ENCODE measurements at regions not wholly inside any gene's neighbourhood (a gene's known extent, or its start where the extent isn't known, plus 50 kb on each side); places are given as distances from the start of the nearest gene placed in this dataset.

DNA sequence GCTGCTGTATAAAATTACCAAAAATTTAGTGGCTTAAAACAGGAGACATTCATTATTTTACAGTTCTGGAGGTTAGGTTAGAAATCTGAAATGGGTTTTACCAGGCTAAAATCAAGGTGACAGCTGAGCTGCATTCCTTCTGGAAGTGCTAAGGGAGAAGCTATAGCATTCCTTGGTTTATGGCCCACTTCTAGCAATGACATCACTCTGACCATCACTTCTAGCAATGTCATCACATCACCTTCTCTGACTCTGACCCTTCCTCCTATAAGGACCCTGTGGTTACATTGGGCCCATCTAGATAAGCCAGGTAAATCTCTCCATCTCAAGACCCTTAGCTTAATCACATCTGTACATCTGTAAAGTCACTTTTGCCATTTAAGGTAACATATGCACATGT lies 366.1 kb downstream of the EFNA5 start:
- no peaks in the 10 kb centered on the region for H3K36me3 Mint-ChIP-seq
- no peak overlapping the region for H3K4me3 Mint-ChIP-seq
- no peak overlapping the region for H3K27ac Mint-ChIP-seq
- DNase-seq: no peak
- peaks cover 0 to 4% (median 1%) of the 10 kb centered on the region in 3 donors for H3K27me3 Mint-ChIP-seq (ENCODE audit: low read depth in 3 of 3)
- peaks cover under 1 to 8% of the 10 kb centered on the region in 2 donors for H3K4me1 Mint-ChIP-seq
- no peaks in the 10 kb centered on the region for H3K9me3 Mint-ChIP-seq

DNA sequence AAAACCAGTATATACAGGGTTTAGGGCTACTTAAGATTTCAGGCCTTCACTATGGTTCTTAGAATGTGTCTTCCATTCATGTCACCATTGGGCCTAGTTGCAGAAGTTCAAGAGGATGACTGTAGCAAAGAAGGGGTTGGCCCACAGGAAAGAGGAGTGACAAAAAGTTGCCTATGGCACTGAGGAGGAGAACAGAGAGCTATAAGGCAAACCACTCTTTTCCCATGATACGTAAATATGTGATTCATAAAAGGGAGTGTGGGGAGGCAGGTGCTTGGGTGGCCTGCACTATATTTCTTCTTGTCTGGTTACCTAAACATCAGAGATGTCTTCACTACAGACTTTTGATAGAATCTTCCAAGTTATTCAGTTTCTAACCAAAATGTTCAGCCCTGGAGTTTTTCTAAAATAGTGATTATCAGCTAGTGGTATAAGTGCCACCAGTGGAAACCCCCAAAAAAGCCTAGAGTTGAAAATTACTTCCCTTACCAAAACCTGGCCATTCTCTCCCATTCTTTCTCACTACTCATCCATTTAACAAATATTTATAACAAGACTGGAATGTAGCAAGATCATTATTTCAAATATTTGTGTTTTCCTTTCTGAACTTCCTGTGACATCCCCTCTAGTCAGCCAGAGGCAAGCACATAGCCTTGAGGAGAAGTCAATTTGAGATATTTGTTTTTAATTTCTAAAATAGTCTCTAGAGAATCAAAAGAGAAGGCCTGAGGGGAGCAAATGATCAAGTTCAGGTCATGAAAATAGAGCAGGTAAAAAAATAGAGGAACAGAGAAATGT lies 367.4 kb downstream of the EFNA5 start:
- Mint-ChIP-seq H3K27me3 (ENCODE audit: low read depth in 3 of 3) (peaks cover 0 to 4% (median 1%) of the 10 kb centered on the region in 3 donors), H3K4me3 (no peak overlapping the region), H3K36me3 (peaks cover 0 to 4% (median 0%) of the 10 kb centered on the region in 3 donors), H3K9me3 (no peaks in the 10 kb centered on the region), H3K27ac (peak overlapping the region in 2 of 6 donors; percentile 0 to 24), H3K4me1 (peaks cover 10 to 21% of the 10 kb centered on the region in 2 donors)
- no peak for DNase-seq

DNA sequence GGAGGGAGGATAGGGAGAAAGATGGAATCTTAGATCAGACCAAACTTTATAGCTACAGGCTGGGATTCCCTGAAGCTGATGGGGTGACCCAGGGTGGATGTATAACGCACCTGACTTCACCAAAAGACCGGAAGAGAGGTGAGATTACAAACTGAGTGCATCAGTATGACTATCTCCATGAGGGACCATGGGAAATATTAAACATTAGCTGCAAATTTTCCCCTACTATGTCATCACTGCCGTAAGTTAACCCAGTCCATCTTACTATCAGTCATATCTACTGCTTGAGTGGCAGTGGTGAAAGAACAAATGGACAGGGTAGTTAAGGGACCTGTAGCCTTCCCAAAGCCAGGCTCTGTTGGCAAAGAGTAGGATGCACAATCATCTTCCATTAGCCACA lies 368.3 kb downstream of the EFNA5 start:
- Mint-ChIP-seq H3K27ac (no peak overlapping the region), H3K9me3 (no peaks in the 10 kb centered on the region), H3K4me3 (no peak overlapping the region), H3K36me3 (peaks cover 0 to 4% (median 0%) of the 10 kb centered on the region in 3 donors), H3K4me1 (peaks cover 19 to 31% of the 10 kb centered on the region in 2 donors), H3K27me3 (ENCODE audit: low read depth in 3 of 3) (peaks cover 0 to 4% (median 1%) of the 10 kb centered on the region in 3 donors)
- DNase-seq: no peak

DNA sequence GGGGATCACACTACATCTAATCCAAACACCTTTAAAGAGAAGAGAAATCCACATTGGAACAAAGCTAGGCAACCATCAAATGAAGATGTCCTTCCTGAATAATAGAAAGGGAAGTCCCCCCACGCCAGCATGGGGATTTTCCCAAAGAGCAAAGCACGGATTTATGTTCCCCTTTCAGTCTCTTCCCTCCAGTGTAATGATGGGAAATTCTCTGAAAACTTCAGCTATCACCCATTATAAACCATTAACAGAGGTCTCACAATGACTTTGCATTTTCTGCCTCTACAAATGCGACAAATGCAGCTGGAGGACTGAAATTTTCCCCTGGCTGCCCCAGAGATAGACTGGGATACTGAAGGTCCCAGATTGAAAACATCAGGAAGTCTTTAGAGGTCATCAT lies 368.7 kb downstream of the EFNA5 start:
- no peak for DNase-seq
- H3K4me3 Mint-ChIP-seq: no peak overlapping the region
- H3K9me3 Mint-ChIP-seq: no peaks in the 10 kb centered on the region
- H3K27ac Mint-ChIP-seq: no peak overlapping the region
- H3K4me1 Mint-ChIP-seq: peaks cover 23 to 35% of the 10 kb centered on the region in 2 donors
- H3K36me3 Mint-ChIP-seq: peaks cover 0 to 4% (median 0%) of the 10 kb centered on the region in 3 donors
- H3K27me3 Mint-ChIP-seq (ENCODE audit: low read depth in 3 of 3): peaks cover 0 to 4% (median 1%) of the 10 kb centered on the region in 3 donors

DNA sequence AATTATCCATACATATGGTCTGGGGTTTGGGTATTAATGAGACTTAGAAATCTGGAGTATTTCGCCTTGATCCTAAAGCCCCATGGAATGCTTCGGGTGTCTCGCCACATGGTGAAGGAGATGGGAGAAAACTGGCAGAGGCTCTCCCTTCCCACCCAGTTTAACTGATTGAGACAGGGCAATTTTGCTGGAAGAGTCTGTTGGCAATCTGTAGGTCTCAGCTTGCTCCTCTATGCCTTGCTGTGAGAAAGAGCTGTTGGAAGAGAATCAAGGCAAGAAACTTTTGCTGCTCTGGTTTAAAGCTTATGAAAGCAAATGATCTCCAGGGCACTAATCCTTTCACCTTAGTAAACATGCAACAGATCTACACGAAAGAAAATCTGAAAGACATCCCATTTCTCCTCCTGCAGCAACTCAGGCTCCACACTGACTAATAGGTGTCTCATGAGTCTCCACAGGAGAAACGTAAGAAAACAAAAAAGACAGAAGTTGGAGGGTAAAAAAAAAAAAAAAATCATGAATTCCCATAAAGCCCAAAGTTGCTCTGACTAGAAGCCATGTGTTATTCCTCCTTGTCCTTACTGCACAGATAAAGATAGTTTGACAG lies 369.9 kb downstream of the EFNA5 start:
- H3K4me3 Mint-ChIP-seq: no peak overlapping the region
- H3K9me3 Mint-ChIP-seq: no peaks in the 10 kb centered on the region
- H3K27ac Mint-ChIP-seq: peak overlapping the region in 4 of 6 donors; percentile 10 to 42 (median 12)
- peaks cover 35 to 47% of the 10 kb centered on the region in 2 donors for H3K4me1 Mint-ChIP-seq
- no peak for DNase-seq
- H3K27me3 Mint-ChIP-seq (ENCODE audit: low read depth in 3 of 3): peaks cover 0 to 4% (median 3%) of the 10 kb centered on the region in 3 donors
- H3K36me3 Mint-ChIP-seq: peaks cover 0 to 4% (median 0%) of the 10 kb centered on the region in 3 donors

DNA sequence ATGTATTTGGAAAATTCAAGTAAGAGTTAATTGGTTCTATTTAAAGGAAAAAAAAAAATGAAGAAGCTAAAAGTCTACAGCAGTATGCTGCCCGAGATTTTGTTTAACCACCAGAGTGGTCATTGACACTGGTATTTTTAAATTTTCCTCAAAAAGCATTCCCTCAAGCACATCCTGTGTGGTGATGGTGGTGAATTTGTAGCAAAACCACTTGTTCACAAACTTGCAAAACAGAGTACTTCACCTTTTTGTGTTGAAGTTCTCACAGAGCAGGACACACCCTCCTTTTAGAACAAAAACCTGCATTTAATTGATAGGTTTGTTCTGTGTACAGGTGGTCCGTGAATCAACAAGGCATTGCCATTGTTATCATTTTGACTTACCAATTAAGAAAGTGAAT lies 374.2 kb downstream of the EFNA5 start:
- H3K27ac Mint-ChIP-seq: peak overlapping the region in 5 of 6 donors; percentile 7 to 50 (median 25)
- peaks cover 60 to 75% of the 10 kb centered on the region in 2 donors for H3K4me1 Mint-ChIP-seq
- DNase-seq: peak; percentile 60 to 63 (median 61)
- H3K27me3 Mint-ChIP-seq (ENCODE audit: low read depth in 3 of 3): peaks cover 0 to 3% (median 3%) of the 10 kb centered on the region in 3 donors
- H3K9me3 Mint-ChIP-seq: no peaks in the 10 kb centered on the region
- H3K36me3 Mint-ChIP-seq: peaks cover 0 to 4% (median 0%) of the 10 kb centered on the region in 3 donors
- peak overlapping the region; percentile 63 to 89 (median 81) for H3K4me3 Mint-ChIP-seq

DNA sequence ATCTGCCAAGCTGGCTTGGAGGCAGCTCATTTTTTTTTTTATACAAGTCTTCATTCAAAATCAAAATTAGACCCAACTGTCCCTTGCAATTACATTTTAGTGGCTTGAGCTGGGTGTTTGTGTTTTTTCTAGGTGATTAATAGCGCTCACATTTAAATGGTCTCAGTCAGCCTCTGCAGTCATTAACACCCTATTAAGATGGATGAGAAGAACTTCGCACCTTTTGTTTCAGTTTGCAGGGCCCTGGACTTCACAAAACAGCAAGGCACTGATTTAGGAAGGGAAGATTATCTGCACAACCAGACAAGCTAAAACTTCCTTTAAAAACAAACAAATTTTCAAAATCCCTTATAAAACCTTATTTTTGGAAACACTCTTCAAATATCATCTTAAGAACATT lies 374.8 kb downstream of the EFNA5 start:
- H3K9me3 Mint-ChIP-seq: no peaks in the 10 kb centered on the region
- DNase-seq: peak in 2 of 3 donors; percentile 26
- H3K4me3 Mint-ChIP-seq: peak overlapping the region; percentile 63 to 89 (median 81)
- H3K36me3 Mint-ChIP-seq: peaks cover 0 to 4% (median 0%) of the 10 kb centered on the region in 3 donors
- H3K27me3 Mint-ChIP-seq (ENCODE audit: low read depth in 3 of 3): peaks cover 0 to 5% (median 3%) of the 10 kb centered on the region in 3 donors
- peak overlapping the region in 1 of 6 donors; percentile 25 for H3K27ac Mint-ChIP-seq
- H3K4me1 Mint-ChIP-seq: peaks cover 60 to 75% of the 10 kb centered on the region in 2 donors

DNA sequence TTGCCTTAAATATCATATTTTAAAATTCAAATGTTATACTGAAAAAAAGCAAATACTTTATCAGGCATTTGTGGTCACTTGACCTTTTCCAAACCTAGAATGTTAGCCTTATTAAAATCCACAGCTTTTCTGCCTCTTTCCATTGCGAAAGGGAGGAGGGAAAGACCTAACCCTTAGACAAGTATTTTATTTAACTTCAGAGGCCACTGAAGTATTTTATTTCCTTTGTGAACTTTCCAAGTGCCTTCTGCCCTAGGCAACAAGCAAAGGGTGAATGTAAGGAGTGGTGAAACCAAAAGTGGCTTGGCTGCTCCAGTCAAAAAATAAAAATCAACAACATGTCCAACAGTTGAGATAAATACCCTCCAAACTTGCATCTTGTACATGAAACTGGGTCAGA lies 376.1 kb downstream of the EFNA5 start:
- Mint-ChIP-seq H3K9me3 (no peaks in the 10 kb centered on the region), H3K36me3 (peaks cover 0 to 4% (median 0%) of the 10 kb centered on the region in 3 donors), H3K4me3 (peak overlapping the region; percentile 63 to 89 (median 81)), H3K27me3 (ENCODE audit: low read depth in 3 of 3) (peaks cover 0 to 5% (median 2%) of the 10 kb centered on the region in 3 donors), H3K27ac (peak overlapping the region in 2 of 6 donors; percentile 19 to 70), H3K4me1 (peaks cover 59 to 68% of the 10 kb centered on the region in 2 donors)
- DNase-seq: no peak

DNA sequence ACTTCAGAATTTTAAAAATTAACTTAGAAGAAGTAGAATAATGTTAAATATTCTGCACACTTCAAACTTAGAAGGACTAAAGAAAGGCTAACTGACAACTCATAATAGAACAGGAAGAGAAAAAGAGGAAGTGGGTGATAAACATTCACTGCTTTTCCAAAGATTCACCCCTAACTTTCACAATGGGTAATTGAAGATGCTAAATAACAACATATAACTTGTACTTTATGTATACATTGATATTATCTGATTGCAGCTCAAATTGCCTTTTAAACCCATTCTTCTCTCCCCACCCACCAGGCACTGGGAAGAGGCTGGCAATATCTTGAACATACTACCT lies 376.6 kb downstream of the EFNA5 start:
- no peak for DNase-seq
- no peak overlapping the region for H3K27ac Mint-ChIP-seq
- peaks cover 0 to 5% (median 2%) of the 10 kb centered on the region in 3 donors for H3K27me3 Mint-ChIP-seq (ENCODE audit: low read depth in 3 of 3)
- H3K36me3 Mint-ChIP-seq: peaks cover 0 to 5% (median 0%) of the 10 kb centered on the region in 3 donors
- peaks cover 59 to 68% of the 10 kb centered on the region in 2 donors for H3K4me1 Mint-ChIP-seq
- no peaks in the 10 kb centered on the region for H3K9me3 Mint-ChIP-seq
- H3K4me3 Mint-ChIP-seq: peak overlapping the region; percentile 19 to 53 (median 40)

DNA sequence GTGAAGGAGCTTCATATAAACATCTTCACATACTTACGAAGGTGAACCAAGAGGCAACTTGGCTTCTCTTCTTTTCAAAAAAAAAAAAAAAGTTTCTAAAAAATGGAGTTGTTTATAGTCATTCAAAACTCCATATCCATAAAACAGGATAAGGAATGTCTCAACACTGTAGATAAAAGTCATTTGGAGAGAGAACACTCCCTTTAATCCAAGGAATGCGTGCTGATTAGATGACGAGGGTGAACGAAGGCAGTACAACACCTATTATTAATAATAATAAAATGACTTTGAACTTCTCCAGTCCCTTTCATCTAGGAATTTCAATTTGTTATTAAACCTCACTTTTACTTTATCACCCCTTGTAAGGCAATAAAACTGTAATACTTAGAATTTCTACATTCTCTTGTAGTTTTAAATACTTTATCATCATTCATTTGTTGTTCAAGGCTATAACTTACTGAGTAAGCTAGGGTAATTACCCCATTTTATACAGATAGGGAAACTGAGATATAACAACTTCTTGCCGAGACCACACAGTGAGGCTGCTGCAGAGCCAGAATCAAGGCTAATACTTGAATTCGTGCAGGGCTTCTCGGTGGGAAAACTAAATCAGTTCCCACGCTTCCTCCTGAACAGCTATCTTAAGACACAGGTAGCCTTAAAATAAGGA lies 377.1 kb downstream of the EFNA5 start:
- peaks cover 62 to 68% of the 10 kb centered on the region in 2 donors for H3K4me1 Mint-ChIP-seq
- no peaks in the 10 kb centered on the region for H3K9me3 Mint-ChIP-seq
- peaks cover 0 to 5% (median 0%) of the 10 kb centered on the region in 3 donors for H3K36me3 Mint-ChIP-seq
- DNase-seq: no peak
- peak overlapping the region in 4 of 5 donors; percentile 35 to 53 (median 45) for H3K4me3 Mint-ChIP-seq
- H3K27me3 Mint-ChIP-seq (ENCODE audit: low read depth in 3 of 3): peaks cover 0 to 5% (median 2%) of the 10 kb centered on the region in 3 donors
- H3K27ac Mint-ChIP-seq: no peak overlapping the region

DNA sequence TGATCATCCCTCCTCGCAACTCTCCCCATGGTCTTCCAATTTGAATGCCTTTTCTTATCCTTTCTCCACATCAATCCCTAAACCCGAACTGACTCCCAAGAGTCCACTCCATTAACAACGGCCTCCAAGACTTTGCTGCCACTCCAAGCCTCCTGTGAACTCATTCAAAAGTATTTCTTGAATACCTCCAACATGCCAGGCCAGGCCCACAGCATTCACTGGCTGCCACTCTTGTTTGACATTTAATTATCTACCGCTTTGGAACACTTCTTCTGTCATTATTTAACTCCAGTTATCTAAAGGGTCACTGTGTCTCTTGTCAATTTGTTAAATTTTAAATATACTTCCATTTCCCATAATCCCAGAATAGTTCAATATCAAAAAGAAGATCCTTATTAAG lies 378.9 kb downstream of the EFNA5 start:
- peaks cover 0 to 6% (median 2%) of the 10 kb centered on the region in 3 donors for H3K27me3 Mint-ChIP-seq (ENCODE audit: low read depth in 3 of 3)
- peaks cover 0 to 5% (median 0%) of the 10 kb centered on the region in 3 donors for H3K36me3 Mint-ChIP-seq
- no peaks in the 10 kb centered on the region for H3K9me3 Mint-ChIP-seq
- no peak overlapping the region for H3K27ac Mint-ChIP-seq
- H3K4me1 Mint-ChIP-seq: peaks cover 48 to 59% of the 10 kb centered on the region in 2 donors
- no peak overlapping the region for H3K4me3 Mint-ChIP-seq
- DNase-seq: no peak

DNA sequence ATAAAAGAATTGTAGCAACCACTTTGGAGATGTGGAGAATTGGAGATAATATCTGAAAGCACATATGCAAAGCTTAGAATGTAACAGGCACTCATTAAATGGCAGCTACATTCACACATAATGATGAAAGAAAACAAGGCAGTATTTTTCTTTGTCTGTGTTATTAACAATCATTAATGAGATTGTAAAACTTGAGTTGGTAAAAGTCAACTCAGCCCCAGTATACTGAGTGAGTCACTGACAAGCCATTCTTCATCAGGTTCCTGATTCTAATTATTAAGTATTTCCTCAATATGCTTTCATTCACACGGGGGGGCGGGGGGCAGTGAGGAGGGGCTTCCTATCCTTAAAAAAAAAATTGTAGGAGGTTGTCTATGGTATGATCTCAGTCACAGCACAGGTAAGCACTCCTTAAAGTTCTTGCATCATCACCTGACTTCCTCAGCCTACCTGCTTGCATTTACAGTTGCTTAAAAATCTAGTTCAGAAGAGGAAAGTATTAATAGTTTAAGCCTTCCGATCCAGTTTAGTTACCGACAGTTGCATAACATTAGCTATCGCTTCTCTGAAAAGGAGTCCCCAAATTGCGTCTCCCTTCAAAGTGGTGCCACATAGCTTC lies 379.8 kb downstream of the EFNA5 start:
- Mint-ChIP-seq H3K9me3 (no peaks in the 10 kb centered on the region), H3K36me3 (peaks cover 0 to 7% (median 0%) of the 10 kb centered on the region in 3 donors), H3K4me1 (peaks cover 42 to 59% of the 10 kb centered on the region in 2 donors), H3K4me3 (no peak overlapping the region), H3K27ac (no peak overlapping the region), H3K27me3 (ENCODE audit: low read depth in 3 of 3) (peaks cover 0 to 6% (median 0%) of the 10 kb centered on the region in 3 donors)
- no peak for DNase-seq

DNA sequence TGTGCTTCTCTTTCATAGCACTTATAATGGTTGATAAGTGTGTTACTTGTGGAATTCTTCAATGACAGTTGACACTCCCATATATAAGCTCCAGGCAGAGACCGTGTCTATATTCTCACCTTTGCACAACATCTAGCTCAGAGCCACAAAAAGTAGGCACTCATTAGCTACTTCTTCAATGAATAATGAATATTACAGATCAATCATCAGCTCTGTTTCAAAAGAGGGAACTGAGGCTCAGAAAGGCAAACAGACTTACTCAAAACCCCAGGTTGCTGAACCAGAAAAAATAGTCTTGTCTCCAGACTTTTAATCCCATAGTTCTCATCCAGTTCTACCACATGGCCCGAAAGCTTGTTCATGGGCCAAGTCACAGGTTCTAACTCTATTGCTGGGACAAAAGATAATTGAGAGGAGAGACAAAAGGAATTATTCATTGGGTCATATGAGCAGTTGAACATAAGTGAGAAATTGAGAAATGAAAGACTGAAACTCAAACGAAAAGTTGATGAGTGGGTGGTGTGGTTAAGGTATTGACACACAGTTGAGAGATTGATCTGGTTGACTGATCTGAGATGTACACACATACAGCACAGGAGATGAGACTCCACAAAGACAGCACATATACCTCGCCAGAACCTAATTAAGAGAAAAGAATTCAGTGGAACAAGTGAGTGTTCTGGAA lies 381.6 kb downstream of the EFNA5 start:
- peaks cover 31 to 54% of the 10 kb centered on the region in 2 donors for H3K4me1 Mint-ChIP-seq
- no peak for DNase-seq
- no peak overlapping the region for H3K4me3 Mint-ChIP-seq
- H3K27me3 Mint-ChIP-seq (ENCODE audit: low read depth in 3 of 3): peaks cover 0 to 6% (median 0%) of the 10 kb centered on the region in 3 donors
- H3K9me3 Mint-ChIP-seq: no peaks in the 10 kb centered on the region
- H3K27ac Mint-ChIP-seq: peak overlapping the region in 1 of 6 donors; percentile 8
- H3K36me3 Mint-ChIP-seq: peaks cover 0 to 9% (median 0%) of the 10 kb centered on the region in 3 donors
